HCT116 (cell line): ENCODE measurements at regions not wholly inside any gene's neighbourhood (a gene's known extent, or its start where the extent isn't known, plus 50 kb on each side); places are given as distances from the start of the nearest gene placed in this dataset.

Source experiments
- ATAC-seq: fragments of 200-7000 bp; cut with Tn5 transposase; 2 replicates; pipeline ENCODE4 v1.9.1; 2020; ENCODE audit warnings: mild to moderate bottlenecking, moderate library complexity
- BruUV-seq: library from RNA; stranded (reverse); fragments of 400-500 nt; replicated peaks from 2 replicates; lab custom pipeline; 2021; lab: Mats Ljungman, UMichigan
- CTCF ChIA-PET: fragments of 300-600 bp; sonication (Branson Sonifier 250); formaldehyde crosslinking; loops from one replicate; lab custom pipeline; 2021; ENCODE audit warnings: antibody characterized with exemption; lab: Charles Lee
- POLR2A ChIA-PET: fragments of 300-600, 350-600 bp; sonication (Branson Sonifier 250); formaldehyde crosslinking; loops from one replicate; lab custom pipeline; 2021; ENCODE audit warnings: antibody characterized with exemption; lab: Charles Lee
- RAD21 ChIA-PET, 2 experiments: fragments of 300-600 bp; sonication (Branson Sonifier 250); formaldehyde crosslinking; loops; one replicate each; lab custom pipeline; 2023; ENCODE audit warnings: low total read pairs in 2 of 2; ENCODE audit not compliant: uncharacterized antibody in 2 of 2, unreplicated experiment in 2 of 2, low non-redundant PET in 1 of 2; lab: Charles Lee
- DNase-seq: peaks from one replicate; pipeline ENCODE4 v3.0.0-alpha.2; 2010; ENCODE audit warnings: low read depth, low spot score
- H2AFZ ChIP-seq: fragments of 200-600 bp; shearing (Covaris generic), sonication (generic); 2 replicates; pipeline ENCODE4 v1.6.1; 2017; ENCODE audit warnings: low read depth, mixed run types, mixed read lengths, antibody characterized with exemption, low read length; ENCODE audit not compliant: poor library complexity, severe bottlenecking
- H3K27ac ChIP-seq: 2 replicates; pipeline ENCODE4 v1.5.1; 2012; ENCODE audit warnings: low read depth, low read length
- H3K27me3 ChIP-seq: fragments of 200-600 bp; sonication (generic); 2 replicates; pipeline ENCODE4 v1.6.1; 2016; ENCODE audit warnings: mixed run types, low read length, mixed read lengths; ENCODE audit not compliant: insufficient read depth
- H3K36me3 ChIP-seq, 2 experiments: fragments of 200-500 bp in 1 of 2; fragments of 200-600 bp in 1 of 2; sonication (Bioruptor generic) in 1 of 2; sonication (generic) in 1 of 2; 2 replicates each; pipeline versions ENCODE4 v1.5.1 to v1.6.1; 2014 to 2016; ENCODE audit warnings: low read length in 2 of 2, inconsistent platforms in 1 of 2, mixed read lengths in 1 of 2, mixed run types in 1 of 2; ENCODE audit not compliant: insufficient read depth in 2 of 2, control insufficient read depth in 1 of 2
- H3K4me1 ChIP-seq, 2 experiments: fragments of 200-600 bp in 1 of 2; sonication (generic) in 1 of 2; 2 replicates each; pipeline versions ENCODE4 v1.5.1 to v1.6.1; 2012 to 2017; ENCODE audit warnings: low read length in 2 of 2, inconsistent platforms in 1 of 2, mild to moderate bottlenecking in 1 of 2, mixed read lengths in 1 of 2, mixed run types in 1 of 2, moderate library complexity in 1 of 2; ENCODE audit not compliant: insufficient read depth in 2 of 2, control insufficient read depth in 1 of 2
- H3K4me2 ChIP-seq: fragments of 200-600 bp; sonication (generic); 2 replicates; pipeline ENCODE4 v1.6.1; 2017; ENCODE audit warnings: mixed run types, low read length, mixed read lengths
- H3K4me3 ChIP-seq, 2 experiments: fragments of 200-600 bp in 1 of 2; sonication (generic) in 1 of 2; replicated peaks in 1 of 2; 2 replicates each; pipeline ENCODE4 v1.5.1; 2011 to 2016; ENCODE audit warnings: low read length in 2 of 2, control low read depth in 1 of 2, low read depth in 1 of 2, mild to moderate bottlenecking in 1 of 2, mixed read lengths in 1 of 2, mixed run types in 1 of 2
- H3K79me2 ChIP-seq: fragments of 200-600 bp; sonication (generic); 2 replicates; pipeline ENCODE4 v1.6.1; 2017; ENCODE audit warnings: mild to moderate bottlenecking, mixed run types, low read length, moderate library complexity, mixed read lengths; ENCODE audit not compliant: insufficient read depth
- H3K9ac ChIP-seq: fragments of 200-600 bp; sonication (generic); 2 replicates; pipeline ENCODE4 v1.6.1; 2016; ENCODE audit warnings: low read length, mixed read lengths
- H3K9me2 ChIP-seq: fragments of 200-600 bp; sonication (generic), shearing (Covaris generic); 2 replicates; pipeline ENCODE4 v1.6.1; 2017; ENCODE audit warnings: mixed run types, mild to moderate bottlenecking, moderate library complexity; ENCODE audit not compliant: insufficient read depth
- H3K9me3 ChIP-seq, 2 experiments: fragments of 200-500 bp in 1 of 2; fragments of 200-600 bp in 1 of 2; sonication (Bioruptor generic) in 1 of 2; sonication (generic) in 1 of 2; 2 replicates each; pipeline ENCODE4 v1.6.1; 2014 to 2017; ENCODE audit warnings: low read length in 2 of 2, mixed read lengths in 2 of 2, inconsistent platforms in 1 of 2, low read depth in 1 of 2, mild to moderate bottlenecking in 1 of 2, mixed run types in 1 of 2, moderate library complexity in 1 of 2; ENCODE audit not compliant: control insufficient read depth in 1 of 2, insufficient read depth in 1 of 2
- H4K20me1 ChIP-seq: fragments of 200-600 bp; sonication (generic), shearing (Covaris generic); 2 replicates; pipeline ENCODE4 v1.6.1; 2017; ENCODE audit warnings: mixed run types, mild to moderate bottlenecking, moderate library complexity; ENCODE audit not compliant: insufficient read depth
- ATF3 ChIP-seq: IDR thresholded peaks from 2 replicates; pipeline ENCODE4 v1.6.1; 2012
- CBX3 ChIP-seq: IDR thresholded peaks from 2 replicates; pipeline ENCODE4 v1.6.1; 2012; ENCODE audit warnings: low read depth
- EGR1 ChIP-seq: IDR thresholded peaks from 2 replicates; pipeline ENCODE4 v1.6.1; 2012; ENCODE audit warnings: low read depth
- EZH2 ChIP-seq: fragments of 200-600 bp; sonication (generic); IDR thresholded peaks from 2 replicates; pipeline ENCODE4 v1.6.1; 2017; ENCODE audit warnings: antibody characterized with exemption, mixed run types
- EZH2phosphoT487 ChIP-seq: fragments of 200-600 bp; IDR thresholded peaks from 2 replicates; pipeline ENCODE4 v1.6.1; 2018; ENCODE audit warnings: antibody characterized with exemption, borderline replicate concordance
- FOSL1 ChIP-seq: IDR thresholded peaks from 2 replicates; pipeline ENCODE4 v1.6.1; 2012; ENCODE audit warnings: low read depth
- JUND ChIP-seq: IDR thresholded peaks from 2 replicates; pipeline ENCODE4 v1.6.1; 2012
- MAX ChIP-seq: IDR thresholded peaks from 2 replicates; pipeline ENCODE4 v1.6.1; 2012
- POLR2A ChIP-seq: IDR thresholded peaks from 2 replicates; pipeline ENCODE4 v1.7.0; 2011; ENCODE audit warnings: borderline replicate concordance; ENCODE audit not compliant: insufficient read depth, insufficient read length; ENCODE audit errors: extremely low read depth
- RAD21 ChIP-seq: IDR thresholded peaks from 2 replicates; pipeline ENCODE4 v1.6.1; 2012; ENCODE audit warnings: low read depth, mild to moderate bottlenecking
- SP1 ChIP-seq: IDR thresholded peaks from 2 replicates; pipeline ENCODE4 v1.6.1; 2012; ENCODE audit warnings: low read depth
- SRF ChIP-seq: IDR thresholded peaks from 2 replicates; pipeline ENCODE4 v1.6.1; 2012; ENCODE audit warnings: low read depth
- ZBTB33 ChIP-seq: IDR thresholded peaks from 2 replicates; pipeline ENCODE4 v1.6.1; 2011; ENCODE audit warnings: mild to moderate bottlenecking, low read length, moderate library complexity; ENCODE audit not compliant: insufficient replicate concordance; ENCODE audit errors: extremely low read depth
- ZFX ChIP-seq: fragments of 450-650 bp; IDR thresholded peaks from 2 replicates; pipeline ENCODE4 v1.6.1; 2017
- intact Hi-C: fragments of 100-400 bp; cut with micrococcal nuclease; formaldehyde crosslinking; loops from 2 replicates; pipeline ENCODE4 v1.10.0; 2022
- TF ChIP-seq, protein P1 (sequence below), 3 experiments: fragments of 200-600 bp in 1 of 3; sonication (generic) in 1 of 3; IDR thresholded peaks in 2 of 3; conservative IDR thresholded peaks in 1 of 3; 2 replicates each; pipeline ENCODE4 v1.5.1; 2012 to 2017; ENCODE audit warnings: low read depth in 2 of 3, low read length in 2 of 3, antibody characterized with exemption in 1 of 3, borderline replicate concordance in 1 of 3, control low read depth in 1 of 3, mild to moderate bottlenecking in 1 of 3, mixed read lengths in 1 of 3, mixed run types in 1 of 3, moderate library complexity in 1 of 3; ENCODE audit not compliant: insufficient read depth in 1 of 3

GRCh38 chr4:148634476-148634875 is 192.3 kb upstream of the NR3C2 start:
- H3K9me3 ChIP-seq = no peaks in the 10 kb centered on the region; a peak in 2 of 4 replicates
- H3K4me3 ChIP-seq = no peak overlapping the region
- ATAC-seq = no peak
- no peaks in the 10 kb centered on the region for H3K9me2 ChIP-seq
- CTCF ChIA-PET = no interaction called here
- BruUV-seq = no TSS peak
- TF ChIP-seq ATF3 (no peak), JUND (no peak), ZBTB33 (no peak), ZFX (no peak)
- H4K20me1 ChIP-seq = no peaks in the 10 kb centered on the region
- H2AFZ ChIP-seq = no peak overlapping the region
- no peak for DNase-seq
- H3K36me3 ChIP-seq = no peaks in the 10 kb centered on the region
- H3K27me3 ChIP-seq = no peaks in the 10 kb centered on the region
- intact Hi-C loops = no loop called here
- POLR2A ChIA-PET = no interaction called here
- no peak overlapping the region for H3K27ac ChIP-seq
- no peak overlapping the region for H3K9ac ChIP-seq
- no peak overlapping the region for H3K4me2 ChIP-seq
- RAD21 ChIA-PET = no interaction called here
- H3K79me2 ChIP-seq = no peaks in the 10 kb centered on the region
- H3K4me1 ChIP-seq = peaks cover 0 to 4% of the 10 kb centered on the region in 2 experiments; a peak in 1 of 4 replicates

DNA sequence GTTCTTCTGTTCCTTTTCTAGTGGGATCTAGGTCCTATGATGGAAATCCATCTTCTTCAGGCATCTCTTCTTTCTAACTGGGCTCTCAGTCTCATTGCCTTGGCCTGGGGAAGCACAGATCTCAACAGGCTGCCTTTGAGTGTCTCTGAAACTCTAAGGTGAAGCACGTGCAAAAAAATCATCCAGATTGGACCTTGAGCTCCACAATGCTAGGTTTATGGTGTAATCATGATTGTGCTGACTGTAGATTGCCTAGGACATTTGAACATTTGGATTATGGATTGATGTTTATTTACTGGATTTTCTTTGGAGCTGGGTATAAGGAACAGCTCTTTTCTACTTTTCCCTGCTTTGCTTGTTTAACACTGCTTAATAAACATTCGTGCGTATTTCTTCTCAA is 191.5 kb upstream of the NR3C2 start:
- DNase-seq = no peak
- Histone ChIP-seq H3K79me2 (no peaks in the 10 kb centered on the region), H3K9me2 (no peaks in the 10 kb centered on the region), H3K27me3 (no peaks in the 10 kb centered on the region), H3K4me1 (peaks cover 0 to 4% of the 10 kb centered on the region in 2 experiments; a peak in 1 of 4 replicates), H4K20me1 (no peaks in the 10 kb centered on the region), H3K27ac (no peak overlapping the region), H3K36me3 (no peaks in the 10 kb centered on the region), H3K9ac (no peak overlapping the region), H3K4me2 (no peak overlapping the region), H3K9me3 (no peaks in the 10 kb centered on the region; a peak in 2 of 4 replicates), H3K4me3 (no peak overlapping the region), H2AFZ (no peak overlapping the region)
- ChIA-PET POLR2A (interaction anchor here (1.5 kb wide), 1 partner anchor 191 kb away, joined by 3 read pairs; the partner anchor contains the start of gene NR3C2), CTCF (no interaction called here), RAD21 (no interaction called here)
- TF ChIP-seq EZH2 (no peak), MAX (no peak), SRF (no peak), SP1 (no peak), EGR1 (no peak), POLR2A (no peak), ATF3 (no peak), CBX3 (no peak), EZH2phosphoT487 (no peak), RAD21 (no peak), FOSL1 (no peak)
- TF ChIP-seq, protein P1, sequence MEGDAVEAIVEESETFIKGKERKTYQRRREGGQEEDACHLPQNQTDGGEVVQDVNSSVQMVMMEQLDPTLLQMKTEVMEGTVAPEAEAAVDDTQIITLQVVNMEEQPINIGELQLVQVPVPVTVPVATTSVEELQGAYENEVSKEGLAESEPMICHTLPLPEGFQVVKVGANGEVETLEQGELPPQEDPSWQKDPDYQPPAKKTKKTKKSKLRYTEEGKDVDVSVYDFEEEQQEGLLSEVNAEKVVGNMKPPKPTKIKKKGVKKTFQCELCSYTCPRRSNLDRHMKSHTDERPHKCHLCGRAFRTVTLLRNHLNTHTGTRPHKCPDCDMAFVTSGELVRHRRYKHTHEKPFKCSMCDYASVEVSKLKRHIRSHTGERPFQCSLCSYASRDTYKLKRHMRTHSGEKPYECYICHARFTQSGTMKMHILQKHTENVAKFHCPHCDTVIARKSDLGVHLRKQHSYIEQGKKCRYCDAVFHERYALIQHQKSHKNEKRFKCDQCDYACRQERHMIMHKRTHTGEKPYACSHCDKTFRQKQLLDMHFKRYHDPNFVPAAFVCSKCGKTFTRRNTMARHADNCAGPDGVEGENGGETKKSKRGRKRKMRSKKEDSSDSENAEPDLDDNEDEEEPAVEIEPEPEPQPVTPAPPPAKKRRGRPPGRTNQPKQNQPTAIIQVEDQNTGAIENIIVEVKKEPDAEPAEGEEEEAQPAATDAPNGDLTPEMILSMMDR (IDR thresholded peaks at IDR 0.05 in 2 of 3, conservative IDR thresholded peaks at IDR 0.05 in 1 of 3; ENCODE audit: borderline replicate concordance in 1 of 3, insufficient read depth in 1 of 3, low read depth in 2 of 3, low read length in 2 of 3) = no peak
- no TSS peak for BruUV-seq
- ATAC-seq = no peak
- intact Hi-C loops = no loop called here
